ENCODE measurements at regions not wholly inside any gene's neighbourhood (a gene's known extent, or its start where the extent isn't known, plus 50 kb on each side); places are given as distances from the start of the nearest gene placed in this dataset.
"Not testable (repeated sequence)": the region's sequence is repeated elsewhere in the genome, so short reads cannot be mapped to it uniquely, and the experiment has no call there.

DNA sequence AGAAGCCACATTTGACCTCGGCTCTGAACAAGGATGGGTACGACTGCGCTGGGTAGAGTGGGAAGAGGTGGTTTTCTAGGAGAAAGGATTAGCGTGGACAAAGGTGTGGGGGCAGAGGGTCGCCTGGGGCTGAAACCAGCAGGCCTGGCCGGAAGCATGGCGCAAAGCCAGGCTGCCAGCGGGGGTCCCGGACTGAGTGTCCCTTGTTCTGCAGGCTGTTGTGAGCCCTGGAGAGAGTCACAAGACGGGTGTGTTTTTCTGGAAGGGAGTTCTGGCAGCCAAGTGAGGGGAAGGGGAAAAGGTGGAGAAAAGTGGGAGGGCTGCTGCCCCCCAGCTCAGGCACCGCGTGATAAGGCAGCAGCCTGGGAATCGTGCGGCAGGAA lies 98.5 kb upstream of the MEF2A start:
- no peaks in the 10 kb centered on the region for H3K27me3 ChIP-seq
- intact Hi-C loops (cut with DNase I; ENCODE audit: low total_unique reads): no loop called here
- H3K36me3 ChIP-seq: no peaks in the 10 kb centered on the region
- H3K9me3 ChIP-seq: peaks cover 0 to 10% (median 0%) of the 10 kb centered on the region in 3 donors
- DNase-seq: no peak
- TF ChIP-seq, protein P1, sequence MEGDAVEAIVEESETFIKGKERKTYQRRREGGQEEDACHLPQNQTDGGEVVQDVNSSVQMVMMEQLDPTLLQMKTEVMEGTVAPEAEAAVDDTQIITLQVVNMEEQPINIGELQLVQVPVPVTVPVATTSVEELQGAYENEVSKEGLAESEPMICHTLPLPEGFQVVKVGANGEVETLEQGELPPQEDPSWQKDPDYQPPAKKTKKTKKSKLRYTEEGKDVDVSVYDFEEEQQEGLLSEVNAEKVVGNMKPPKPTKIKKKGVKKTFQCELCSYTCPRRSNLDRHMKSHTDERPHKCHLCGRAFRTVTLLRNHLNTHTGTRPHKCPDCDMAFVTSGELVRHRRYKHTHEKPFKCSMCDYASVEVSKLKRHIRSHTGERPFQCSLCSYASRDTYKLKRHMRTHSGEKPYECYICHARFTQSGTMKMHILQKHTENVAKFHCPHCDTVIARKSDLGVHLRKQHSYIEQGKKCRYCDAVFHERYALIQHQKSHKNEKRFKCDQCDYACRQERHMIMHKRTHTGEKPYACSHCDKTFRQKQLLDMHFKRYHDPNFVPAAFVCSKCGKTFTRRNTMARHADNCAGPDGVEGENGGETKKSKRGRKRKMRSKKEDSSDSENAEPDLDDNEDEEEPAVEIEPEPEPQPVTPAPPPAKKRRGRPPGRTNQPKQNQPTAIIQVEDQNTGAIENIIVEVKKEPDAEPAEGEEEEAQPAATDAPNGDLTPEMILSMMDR (IDR thresholded peaks at IDR 0.05): no peak
- H3K27ac ChIP-seq: no peak overlapping the region
- no peak overlapping the region for H3K4me3 ChIP-seq
- no peaks in the 10 kb centered on the region for H3K4me1 ChIP-seq

DNA sequence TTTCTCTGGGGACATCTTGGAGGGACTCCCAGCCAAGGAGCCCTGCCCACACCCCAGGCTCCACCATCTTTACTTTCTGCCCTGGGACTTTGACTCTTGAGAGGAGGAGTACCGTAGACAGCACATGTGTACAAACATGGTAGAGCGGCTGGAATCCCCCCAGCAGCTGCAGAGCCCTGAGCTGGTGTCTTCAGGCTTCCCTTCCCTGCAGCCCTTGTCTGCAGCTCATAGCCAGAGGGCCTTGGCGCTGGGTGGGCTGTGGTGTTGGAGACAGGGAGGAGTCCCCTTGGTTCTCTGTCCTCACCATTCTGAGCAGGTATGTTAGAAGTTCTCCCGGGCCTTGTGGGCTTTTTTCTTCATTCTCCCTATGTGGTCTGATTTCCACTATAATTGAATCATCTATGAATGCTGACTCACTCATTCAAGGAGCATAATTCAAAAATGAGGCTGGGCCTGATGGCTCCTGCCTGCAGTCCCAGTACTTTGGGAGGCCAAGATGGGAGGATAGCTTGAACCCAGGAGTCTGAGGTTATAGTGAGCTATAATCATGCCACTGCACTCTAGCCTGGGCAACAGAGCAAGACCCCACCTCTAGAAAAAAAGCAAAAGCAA lies 97.8 kb upstream of the MEF2A start:
- intact Hi-C loops (cut with DNase I; ENCODE audit: low total_unique reads): no loop called here

DNA sequence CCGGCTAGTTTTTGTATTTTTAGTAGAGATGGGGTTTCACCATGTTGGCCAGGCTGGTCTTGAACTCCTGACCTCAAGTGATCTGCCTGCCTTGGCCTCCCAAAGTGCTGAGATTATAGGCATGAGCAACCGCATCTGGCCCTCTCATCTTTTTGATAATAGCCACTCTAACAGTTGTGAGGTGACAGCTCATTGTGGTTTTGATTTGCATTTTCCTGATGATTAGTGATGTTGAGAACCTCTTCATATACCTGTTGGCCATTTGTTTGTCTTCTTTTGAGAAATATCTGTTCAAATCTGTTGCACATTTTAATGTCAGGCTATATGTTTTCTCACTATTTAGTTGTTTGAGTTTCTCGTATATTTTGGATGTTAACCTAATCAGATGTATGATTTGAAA lies 95.6 kb upstream of the MEF2A start:
- H3K4me3 ChIP-seq; intact Hi-C loops (cut with DNase I; ENCODE audit: low total_unique reads); H3K27ac ChIP-seq; H3K27me3 ChIP-seq; H3K36me3 ChIP-seq; H3K9me3 ChIP-seq; DNase-seq: not testable (repeated sequence)
- peaks cover 0 to 12% (median 0%) of the 10 kb centered on the region in 4 donors for H3K4me1 ChIP-seq

More for the DNA sequence above, 97.8 kb upstream of the MEF2A start:
- no peaks in the 10 kb centered on the region for H3K27me3 ChIP-seq
- H3K4me1 ChIP-seq: no peaks in the 10 kb centered on the region
- H3K4me3 ChIP-seq: no peak overlapping the region
- peaks cover 0 to 10% (median 0%) of the 10 kb centered on the region in 3 donors for H3K9me3 ChIP-seq
- TF ChIP-seq, protein P1 (IDR thresholded peaks at IDR 0.05): no peak
- no peak overlapping the region for H3K27ac ChIP-seq
- no peaks in the 10 kb centered on the region for H3K36me3 ChIP-seq
- no peak for DNase-seq

DNA sequence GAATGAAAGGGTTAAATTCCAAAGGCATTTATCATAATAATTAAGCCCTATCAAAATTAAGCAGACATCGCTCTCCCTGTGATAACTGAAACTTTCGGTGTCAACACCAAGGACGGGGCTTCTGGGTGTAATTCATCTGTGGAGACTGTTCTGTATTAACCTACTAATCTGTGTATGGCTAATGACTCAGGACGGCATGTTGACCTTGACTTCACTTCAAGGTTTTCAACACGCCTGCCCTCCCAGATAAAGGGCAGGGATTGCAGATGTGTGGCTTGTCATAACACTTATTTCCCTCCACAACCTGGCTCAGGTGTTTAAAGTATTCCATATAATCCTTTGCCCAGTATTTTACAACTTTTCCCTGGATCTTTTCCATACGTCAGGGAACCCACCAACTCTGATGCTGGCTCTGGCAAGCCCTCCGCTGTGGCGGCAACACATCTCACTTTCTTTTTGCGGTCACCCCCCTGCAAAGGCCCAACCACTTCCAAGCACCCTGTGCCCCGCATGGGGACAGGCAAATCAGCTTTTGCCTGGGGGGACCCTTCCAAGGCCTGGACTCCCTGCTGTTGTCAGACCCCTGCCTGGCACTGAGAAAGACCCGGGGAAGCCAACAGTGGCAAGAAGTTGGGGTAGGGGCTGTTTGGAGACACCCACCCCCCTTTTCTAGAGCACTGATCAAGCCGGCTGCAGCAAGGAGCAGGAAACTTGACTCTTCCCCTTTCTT lies 93.2 kb upstream of the MEF2A start:
- Histone ChIP-seq H3K36me3 (no peaks in the 10 kb centered on the region), H3K4me3 (no peak overlapping the region), H3K4me1 (peaks cover 0 to 30% (median 17%) of the 10 kb centered on the region in 4 donors), H3K27ac (no peak overlapping the region), H3K9me3 (no peaks in the 10 kb centered on the region), H3K27me3 (no peaks in the 10 kb centered on the region)
- no peak for DNase-seq
- intact Hi-C loops (cut with DNase I; ENCODE audit: low total_unique reads): no loop called here
- TF ChIP-seq, protein P1 (IDR thresholded peaks at IDR 0.05): no peak

DNA sequence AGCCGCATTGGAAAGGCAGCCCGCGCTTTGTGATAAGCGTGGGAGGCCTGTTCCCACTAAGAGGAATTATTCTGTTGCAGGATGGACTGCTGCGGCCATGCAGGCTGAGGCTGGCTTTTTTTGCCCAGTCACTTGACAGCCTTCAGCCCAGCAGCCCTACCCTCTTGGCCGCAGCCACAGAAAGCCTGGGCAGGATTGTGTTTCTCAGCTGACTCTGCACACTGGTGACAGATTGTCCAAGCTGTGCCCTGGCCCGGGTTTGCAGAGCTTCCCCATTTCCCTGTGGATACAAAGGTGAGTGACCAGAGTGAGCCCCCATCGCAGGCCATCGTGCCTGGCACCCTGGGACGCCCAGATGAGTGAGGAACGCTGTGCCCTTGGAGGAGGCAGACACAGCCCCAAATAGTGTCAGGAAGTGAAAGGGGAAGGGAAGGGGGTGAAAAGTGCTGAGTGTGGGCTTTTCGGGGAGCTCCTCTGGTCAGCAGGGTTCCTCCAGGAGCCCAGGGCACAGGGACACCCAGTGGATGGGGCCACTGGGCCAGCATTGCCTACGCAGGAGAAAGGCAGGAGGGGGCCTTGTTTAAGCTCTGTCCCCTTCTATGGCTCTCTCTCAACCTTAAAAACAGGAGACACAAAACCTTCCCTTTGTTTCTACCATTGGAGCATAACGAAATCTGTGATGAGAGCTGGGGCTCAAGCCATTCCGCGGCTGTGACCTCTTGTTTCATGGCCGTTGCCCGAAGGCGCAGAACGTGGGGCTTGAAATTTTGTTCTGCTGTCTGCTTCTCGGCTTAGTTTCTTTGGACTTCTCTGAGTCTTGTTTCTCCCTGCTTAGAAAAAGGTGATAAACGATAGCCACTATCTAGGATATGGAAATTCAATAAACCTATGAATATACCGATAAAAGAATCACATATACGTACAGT lies 91.5 kb upstream of the MEF2A start:
- TF ChIP-seq, protein P1 (IDR thresholded peaks at IDR 0.05): no peak
- Histone ChIP-seq H3K4me3 (no peak overlapping the region), H3K27ac (peak overlapping the region in 1 of 2 donors; percentile 12), H3K9me3 (no peaks in the 10 kb centered on the region), H3K36me3 (no peaks in the 10 kb centered on the region), H3K4me1 (peaks cover 0 to 30% (median 18%) of the 10 kb centered on the region in 4 donors), H3K27me3 (no peaks in the 10 kb centered on the region)
- intact Hi-C loops (cut with DNase I; ENCODE audit: low total_unique reads): no loop called here
- DNase-seq: peak; percentile 56 to 72

Measured in tibial artery (tissue), 4 donors.